OCI-LY7 (cell line): ENCODE measurements at regions not wholly inside any gene's neighbourhood (a gene's known extent, or its start where the extent isn't known, plus 50 kb on each side); places are given as distances from the start of the nearest gene placed in this dataset.

Source experiments
- EZH2phosphoT487 ChIP-seq: fragments of 200-600 bp; sonication (generic); IDR thresholded peaks from 2 replicates; pipeline ENCODE4 v1.6.1; 2018; ENCODE audit warnings: low read depth, borderline replicate concordance, mild to moderate bottlenecking, mixed run types, antibody characterized with exemption, low read length, moderate library complexity, mixed read lengths
- TF ChIP-seq, protein P1 (sequence below): fragments of 200-600 bp; sonication (generic); conservative IDR thresholded peaks from 2 replicates; pipeline ENCODE4 v1.5.1; 2014; ENCODE audit warnings: mild to moderate bottlenecking, antibody characterized with exemption, low read length, moderate library complexity, mixed read lengths

DNA sequence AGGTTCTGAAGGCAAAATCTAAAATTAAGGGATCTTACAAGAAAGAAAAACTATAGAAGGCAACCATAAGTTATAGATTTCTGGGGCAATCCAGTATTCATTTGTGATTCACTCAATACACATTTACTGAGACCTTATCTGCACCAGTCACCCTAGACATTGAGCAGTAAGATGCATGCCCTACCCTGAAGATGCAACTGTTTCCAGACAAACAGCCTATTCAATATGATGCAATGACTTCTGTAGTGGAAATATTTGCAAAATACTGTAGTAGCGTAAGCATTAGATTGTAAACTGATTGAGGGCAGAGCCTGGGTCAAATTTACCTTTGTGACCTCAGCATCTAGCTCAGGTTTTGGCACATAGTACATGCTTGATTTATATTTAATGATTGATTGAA, 256.2 kb upstream of the ACTBL2 start:
- TF ChIP-seq, protein P1, sequence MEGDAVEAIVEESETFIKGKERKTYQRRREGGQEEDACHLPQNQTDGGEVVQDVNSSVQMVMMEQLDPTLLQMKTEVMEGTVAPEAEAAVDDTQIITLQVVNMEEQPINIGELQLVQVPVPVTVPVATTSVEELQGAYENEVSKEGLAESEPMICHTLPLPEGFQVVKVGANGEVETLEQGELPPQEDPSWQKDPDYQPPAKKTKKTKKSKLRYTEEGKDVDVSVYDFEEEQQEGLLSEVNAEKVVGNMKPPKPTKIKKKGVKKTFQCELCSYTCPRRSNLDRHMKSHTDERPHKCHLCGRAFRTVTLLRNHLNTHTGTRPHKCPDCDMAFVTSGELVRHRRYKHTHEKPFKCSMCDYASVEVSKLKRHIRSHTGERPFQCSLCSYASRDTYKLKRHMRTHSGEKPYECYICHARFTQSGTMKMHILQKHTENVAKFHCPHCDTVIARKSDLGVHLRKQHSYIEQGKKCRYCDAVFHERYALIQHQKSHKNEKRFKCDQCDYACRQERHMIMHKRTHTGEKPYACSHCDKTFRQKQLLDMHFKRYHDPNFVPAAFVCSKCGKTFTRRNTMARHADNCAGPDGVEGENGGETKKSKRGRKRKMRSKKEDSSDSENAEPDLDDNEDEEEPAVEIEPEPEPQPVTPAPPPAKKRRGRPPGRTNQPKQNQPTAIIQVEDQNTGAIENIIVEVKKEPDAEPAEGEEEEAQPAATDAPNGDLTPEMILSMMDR: no peak
- no peak for TF ChIP-seq EZH2phosphoT487
